NCI-H128 (cell line): ENCODE measurements at regions not wholly inside any gene's neighbourhood (a gene's known extent, or its start where the extent isn't known, plus 50 kb on each side); places are given as distances from the start of the nearest gene placed in this dataset.
A peak's percentile ranks its signal among the peaks of the same experiment; 100 is the strongest.

ENCODE experiments used
- DNase-seq: peaks from one replicate; lab custom pipeline; 2025; ENCODE audit not compliant: unreplicated experiment; lab: John Stamatoyannopoulos, UW

DNA sequence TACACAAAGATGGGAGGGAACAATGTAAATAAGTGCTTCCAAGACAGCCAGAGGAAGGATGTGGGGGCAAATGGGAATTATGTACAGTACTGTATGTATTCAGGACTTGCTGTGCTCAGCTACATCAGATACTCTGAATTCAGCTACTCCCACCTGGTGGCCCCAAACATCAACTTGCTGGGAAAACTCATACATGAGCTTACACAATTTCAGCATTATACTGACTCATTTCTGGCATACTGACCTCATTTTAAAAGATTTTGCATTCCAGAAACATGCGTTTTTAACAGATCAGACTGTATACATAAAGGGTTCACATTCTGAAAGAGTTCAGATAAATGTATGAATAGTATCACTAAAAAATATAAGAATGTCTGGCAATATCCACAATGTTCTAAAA is 59.7 kb downstream of the GPX5 start:
- no peak for DNase-seq

DNA sequence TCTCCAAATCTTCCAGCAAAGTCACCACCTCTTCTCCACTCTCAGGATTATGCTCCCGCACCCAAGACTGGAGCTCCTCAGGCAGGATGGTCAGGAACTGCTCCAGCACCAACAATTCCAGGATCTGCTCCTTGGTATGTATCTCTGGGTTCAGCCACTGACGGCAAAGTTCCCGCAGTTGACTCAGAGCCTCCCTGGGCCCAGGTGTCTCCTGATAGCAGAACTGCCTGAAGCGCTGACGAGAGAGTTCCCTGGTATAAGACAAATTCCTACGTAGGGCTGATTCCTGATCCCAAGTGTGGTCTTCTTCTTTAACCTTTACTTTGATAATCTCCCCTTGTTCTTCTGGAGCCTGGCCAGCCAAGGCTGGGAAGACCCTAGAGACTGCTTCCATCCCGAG is 60.6 kb downstream of the GPX5 start:
- DNase-seq = no peak

DNA sequence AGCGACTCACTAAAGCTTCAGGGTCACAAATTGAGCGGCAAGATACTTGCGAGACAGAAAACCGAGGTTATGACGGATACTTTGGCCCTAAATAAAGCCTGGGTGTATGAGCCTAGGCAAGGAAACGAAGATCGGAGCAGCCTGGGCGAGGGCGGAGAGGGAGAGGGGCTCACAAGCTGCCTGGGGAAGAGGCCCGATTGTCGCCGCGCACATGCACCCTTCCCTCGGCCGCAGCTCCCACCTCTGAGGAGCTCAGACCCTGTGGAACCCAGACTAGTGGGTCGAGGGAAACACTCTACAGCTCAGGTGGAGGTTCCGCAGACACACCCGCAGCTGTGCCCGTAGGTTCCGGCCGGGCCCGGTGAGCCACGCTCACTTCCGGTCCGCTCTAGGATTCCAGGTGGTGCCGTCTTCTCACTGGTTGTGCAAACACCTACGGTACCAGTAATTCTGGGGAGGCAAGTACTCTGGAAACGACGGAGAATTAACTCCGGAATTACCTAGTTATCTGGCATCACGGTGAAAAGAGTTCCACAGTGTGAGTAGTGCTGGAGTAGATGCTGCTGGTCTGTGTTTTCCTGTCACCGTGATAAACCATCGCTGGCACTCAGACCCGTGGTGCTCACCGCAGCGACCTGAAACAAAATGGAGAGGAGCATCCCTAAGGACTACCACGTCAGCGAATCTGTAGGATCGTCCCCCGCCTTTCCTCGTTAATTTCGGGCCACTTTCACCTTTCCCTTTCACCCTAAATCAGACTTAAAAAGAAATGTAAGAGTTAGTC is 61.5 kb downstream of the GPX5 start:
- peak; percentile 43 for DNase-seq

DNA sequence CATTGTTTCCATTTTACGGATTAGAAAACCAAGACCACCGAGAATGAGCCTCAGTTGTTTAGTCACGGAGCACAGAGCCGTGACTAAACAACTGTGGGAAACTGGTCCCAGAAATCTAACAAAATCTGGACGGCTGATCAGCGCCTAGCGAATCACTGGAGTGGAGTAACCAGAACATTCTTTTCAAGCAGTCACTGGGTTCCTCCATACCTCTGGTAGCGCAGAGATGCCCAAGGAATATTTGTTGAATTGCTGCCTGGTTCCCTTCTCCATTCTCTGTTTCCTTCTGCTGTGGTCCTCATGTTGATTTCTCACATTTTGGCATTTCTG is 62.0 kb downstream of the GPX5 start:
- no peak for DNase-seq

DNA sequence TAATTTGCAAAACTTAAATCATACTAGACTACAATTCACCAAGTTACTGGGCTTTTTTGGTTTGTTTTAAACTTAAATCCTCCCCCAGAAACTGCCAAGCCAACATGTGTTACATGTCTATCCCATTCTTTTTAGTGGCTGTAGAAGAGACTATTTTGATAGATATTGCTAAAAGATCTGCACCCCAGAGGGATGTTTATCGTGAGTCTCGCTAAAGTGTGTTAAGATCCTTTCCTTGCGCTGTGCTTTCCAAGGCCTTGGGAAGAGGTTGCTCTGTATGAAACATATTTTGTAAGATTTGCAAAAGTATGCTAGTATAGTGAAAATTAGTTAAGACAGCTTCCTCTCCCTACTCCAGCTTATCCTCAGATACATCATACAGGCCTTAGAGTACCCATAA is 63.0 kb downstream of the GPX5 start:
- no peak for DNase-seq

DNA sequence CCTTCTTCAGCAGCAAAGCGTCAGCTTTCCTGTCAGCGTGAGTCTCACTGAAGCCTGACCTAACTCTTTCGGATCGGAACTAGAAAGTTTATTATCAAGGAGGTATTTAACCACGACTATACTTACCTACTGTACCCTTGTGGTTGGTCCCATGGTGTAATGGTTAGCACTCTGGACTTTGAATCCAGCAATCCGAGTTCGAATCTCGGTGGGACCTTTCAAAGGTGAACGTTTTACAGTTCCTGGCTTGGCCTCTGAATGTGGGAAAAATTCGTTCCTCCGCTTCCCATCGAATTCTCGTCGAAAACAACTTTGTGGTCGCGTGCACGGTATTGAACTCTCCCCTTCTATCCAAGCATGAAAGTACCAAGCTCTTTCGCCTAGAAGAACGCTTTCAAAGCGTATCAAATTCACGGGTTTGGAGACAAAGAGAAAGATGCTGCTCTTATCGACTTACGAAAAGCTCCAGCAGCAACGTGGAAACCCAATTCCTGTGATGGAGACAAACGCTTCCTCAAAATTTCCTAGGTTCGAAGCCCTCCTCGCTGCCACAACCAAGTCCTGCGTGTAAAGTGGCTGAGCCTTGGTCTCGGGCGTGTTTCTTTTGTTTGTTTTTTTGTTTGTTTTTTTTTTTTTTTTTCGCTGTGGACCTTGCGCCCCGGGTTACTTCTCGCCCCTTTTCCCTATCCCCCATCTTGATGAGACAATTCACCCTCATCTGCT is 63.7 kb downstream of the GPX5 start:
- no peak for DNase-seq

DNA sequence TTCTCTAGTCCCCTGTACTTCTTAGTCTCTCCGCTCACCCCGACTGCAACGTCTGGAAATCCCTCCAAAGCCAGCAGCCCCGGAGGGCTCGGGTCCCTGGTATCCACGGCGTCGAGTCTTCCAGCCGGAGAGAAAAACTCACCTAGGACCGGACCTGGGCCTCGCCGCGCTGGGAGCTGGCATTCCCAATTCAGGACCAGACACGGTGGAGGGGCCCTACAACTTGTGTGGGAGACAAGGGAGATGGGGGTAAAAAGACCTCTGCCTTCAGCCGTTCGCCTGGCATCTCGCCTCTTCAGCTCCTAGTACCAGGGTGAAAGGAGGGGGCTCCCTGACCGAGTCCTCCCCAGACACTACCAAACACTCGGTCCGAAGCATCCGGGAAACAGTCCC is 64.3 kb downstream of the GPX5 start:
- no peak for DNase-seq

DNA sequence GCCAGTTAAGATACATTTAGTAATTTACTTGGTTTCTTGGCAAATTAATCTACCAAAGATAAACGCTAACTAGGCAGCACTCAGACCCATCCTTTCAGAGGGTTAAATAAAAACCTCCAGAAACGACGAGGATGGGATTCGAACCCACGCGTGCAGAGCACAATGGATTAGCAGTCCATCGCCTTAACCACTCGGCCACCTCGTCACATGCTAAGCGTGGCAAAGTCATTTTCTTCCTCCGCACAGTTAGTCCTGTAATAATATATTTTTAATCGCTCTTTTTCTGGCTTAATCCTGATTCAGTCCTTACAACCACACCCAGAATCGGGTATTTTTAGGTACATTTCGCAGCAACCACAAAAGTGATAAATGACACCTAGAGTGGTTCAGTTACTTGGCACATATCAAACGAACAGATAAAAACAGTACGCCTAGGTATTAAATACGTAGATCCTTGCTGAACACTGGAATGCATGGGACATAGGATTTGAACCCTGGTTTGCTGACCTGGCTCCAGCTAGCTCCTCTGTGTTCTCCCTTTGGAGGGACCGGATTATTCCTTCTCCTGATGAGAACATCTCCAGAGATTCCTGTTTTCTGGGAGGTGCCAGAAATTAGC is 71.6 kb downstream of the GPX5 start:
- DNase-seq = no peak

DNA sequence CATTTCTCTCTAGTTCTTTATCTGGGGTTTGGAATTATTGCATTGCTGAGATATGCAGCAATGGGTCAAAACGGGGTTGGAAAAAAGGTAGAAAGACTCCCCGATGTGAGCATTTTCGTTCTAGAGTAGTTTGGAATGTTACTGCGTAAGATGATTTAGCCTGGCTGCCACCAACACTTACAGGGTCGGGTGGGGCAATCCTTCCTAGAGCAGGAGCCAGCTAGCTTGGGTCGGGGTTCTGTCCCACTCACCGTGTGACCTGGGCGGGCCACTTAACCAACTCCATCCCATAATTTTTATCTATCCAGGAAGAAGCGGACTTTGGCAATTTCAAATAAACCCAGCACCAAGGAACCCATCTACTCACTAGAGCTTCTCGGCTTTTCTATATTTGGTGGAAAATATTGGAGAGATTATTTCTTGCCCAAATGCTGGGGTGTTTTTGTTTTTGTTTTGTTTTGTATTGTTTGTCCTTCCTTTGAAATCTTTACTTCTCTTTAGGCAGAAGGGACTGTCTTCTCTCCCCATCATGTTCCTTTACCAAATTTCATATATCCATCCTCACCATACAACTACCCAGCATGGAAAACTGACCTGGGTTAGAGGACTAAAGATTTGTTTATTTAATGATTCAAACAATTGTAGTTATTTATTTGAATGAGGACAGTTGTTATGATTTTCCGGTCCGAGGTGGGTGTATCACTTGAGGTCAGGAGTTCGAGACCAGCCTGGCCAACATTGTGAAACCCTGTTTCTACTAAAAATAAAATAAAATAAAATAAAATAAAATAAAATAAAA is 72.4 kb downstream of the GPX5 start:
- no peak for DNase-seq

DNA sequence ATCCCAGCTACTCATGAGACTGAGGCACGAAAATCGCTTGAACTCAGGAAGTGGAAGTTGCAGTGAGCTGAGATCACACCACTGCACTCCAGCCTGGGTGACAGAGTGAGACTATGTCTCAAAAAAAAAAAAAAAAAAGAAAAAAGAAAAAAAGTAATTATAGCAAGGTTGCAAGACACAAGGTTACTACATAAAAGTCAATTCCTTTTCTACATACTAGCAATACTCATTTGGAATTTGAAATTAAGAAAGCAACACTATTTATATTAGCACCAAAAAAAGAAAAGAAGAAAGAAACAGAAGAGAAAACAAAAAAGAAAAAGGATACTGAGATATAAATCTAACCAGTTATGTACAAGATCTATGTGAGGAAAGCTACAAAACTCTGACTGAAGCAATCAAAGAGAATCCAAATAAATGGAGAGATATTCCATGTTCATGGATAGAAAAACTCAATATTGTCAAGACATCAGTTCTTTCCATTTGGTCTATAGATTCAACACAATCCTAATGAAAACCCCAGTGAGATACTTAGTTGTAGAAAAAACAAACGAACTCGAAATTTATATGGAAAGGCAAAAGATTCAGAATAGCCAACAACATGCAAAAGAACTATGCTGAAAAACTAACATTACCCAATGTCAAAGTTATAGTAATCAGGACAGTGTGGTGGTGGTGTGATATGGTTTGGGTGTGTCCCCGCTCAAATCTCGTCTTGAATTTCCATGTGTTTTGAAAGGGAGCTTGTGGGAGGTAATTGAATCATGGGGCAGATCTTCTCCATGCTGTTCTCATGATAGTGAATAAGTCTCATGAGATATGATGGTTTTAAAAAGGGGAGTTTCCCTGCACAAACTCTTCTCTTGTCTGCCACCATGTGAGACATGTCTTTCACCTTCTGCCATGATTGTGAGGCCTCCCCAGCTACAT is 73.3 kb downstream of the GPX5 start:
- DNase-seq = no peak

DNA sequence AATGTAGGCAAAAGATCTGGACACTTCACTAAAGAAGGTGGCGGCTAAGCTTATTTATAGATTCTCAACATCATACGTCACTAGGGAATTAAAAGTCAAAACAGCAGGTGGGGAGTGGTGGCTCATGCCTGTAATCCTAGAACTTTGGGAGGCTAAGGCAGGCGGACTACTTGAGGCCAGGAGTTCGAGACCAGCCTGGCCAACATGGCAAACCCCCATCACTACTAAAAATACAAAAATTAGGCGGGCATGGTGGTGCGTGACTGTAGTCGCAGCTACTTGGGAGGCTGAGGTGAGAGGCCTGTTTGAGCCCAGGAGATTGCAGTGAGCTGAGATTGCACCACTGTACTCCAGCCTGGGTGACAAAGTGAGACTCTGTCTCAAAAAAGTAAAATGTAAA is 74.6 kb downstream of the GPX5 start:
- no peak for DNase-seq

DNA sequence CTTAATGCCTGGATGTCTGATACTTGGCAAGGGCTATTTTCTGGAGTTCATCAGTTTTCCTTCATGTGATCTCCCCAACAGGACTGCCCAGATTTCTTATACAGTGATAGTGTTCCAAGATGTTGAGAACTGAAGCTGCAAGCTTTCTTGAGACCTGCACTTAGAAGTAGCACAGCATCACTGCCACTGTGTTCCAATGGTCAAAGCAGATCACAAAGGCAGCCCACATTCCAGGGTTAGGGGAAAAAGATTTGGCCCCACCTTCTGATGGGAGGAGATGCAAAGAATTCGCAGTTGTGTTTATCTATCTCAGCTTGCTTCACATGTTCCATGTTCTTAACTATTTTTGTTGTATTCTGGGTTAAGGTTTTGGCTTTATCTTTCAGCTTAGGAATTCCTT is 78.2 kb downstream of the GPX5 start:
- DNase-seq = no peak

DNA sequence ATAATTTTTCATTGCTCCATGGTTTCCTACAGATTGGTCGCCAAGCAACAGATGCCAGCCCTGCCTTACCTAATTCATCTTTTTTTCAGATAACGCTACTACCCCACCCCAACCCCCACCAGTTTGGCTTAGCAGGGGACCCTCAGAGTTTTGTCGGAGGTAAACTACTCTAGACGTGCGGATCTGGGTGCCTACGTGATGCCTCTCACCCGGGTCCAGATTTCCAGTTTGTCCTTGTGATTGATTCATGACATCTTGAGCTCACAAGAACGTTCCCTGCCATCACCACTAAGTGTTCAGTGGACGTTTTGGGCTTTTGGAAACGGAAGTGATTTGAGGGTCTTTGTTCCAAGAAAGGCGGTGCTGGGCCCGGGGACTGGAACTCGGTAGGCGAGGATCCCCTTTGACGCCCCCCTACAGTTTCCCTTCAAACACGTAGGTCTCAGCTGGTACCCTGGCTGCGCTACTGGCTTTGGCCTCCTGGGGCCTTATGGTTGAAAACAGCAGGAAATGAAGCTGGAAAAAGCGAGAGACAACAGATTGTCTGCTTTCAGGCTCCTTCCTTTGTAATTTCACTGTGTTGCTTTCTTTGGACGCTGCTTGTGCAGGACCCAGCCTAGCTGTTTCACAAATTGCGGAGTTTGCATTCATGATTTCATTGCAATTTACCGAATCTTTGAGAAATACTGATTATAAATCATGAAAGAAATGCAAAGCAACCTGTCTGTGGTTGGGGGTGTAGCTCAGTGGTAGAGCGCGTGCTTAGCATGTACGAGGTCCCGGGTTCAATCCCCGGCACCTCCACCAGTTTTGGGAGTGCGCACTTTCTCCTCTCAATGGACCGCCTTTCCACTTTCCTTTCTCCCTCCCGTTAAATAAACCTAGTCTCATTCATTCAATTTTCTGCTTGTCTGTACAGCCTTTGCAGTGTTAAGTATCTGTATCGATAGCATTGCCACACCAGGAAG is 81.0 kb downstream of the GPX5 start:
- DNase-seq = peak; percentile 30

DNA sequence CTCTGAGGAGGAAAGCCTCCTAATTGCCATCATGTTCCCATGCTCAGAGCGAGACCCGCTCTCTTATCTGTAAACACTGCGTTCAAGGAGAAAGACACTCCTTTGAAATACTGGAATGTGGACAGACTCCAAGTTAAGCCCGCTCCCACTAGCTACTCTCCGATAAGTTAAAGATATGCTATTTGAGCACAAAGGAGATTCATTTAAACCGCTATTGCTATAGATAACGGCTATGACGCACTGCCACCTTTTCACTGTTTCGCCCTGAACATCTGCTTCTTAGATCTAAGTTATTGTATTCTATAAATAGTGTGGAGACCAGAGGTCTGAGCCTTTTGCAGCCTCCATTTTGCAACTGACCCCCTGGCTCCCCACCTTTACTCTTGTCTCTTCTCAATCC is 82.3 kb downstream of the GPX5 start:
- no peak for DNase-seq

DNA sequence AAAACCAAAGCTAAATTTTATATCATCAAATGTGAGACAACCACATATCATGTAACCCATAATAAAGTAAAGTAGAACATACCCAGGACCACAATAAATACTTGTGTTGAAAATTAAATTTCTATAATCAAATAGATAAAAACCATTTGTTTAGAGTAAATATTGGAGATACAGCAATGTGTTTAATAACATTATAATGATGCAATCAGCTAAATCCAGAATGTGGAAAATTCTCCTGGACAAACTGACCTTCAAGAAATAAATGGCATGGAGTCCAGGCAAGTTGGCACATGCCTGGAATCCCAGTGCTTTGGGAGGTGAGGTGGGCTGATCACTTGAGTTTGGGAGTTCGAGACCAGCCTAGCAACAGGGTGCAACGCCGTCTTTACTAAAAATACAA is 84.0 kb downstream of the GPX5 start:
- no peak for DNase-seq

DNA sequence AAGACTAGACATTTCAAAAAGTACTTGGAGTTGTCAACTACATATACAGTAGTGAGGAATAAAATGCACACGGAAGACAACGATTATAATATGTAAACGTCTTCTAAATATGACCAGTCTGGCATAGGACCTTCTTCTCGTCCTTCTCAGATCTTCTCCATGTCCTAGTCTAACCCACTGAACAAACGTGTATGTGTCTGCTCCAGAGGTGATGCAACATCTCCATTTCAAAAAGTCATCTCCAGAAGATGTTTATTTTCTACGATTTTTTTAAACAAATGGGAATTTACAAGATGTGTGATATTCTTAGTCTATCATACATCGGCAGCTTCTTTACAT is 89.9 kb downstream of the GPX5 start:
- no peak for DNase-seq

DNA sequence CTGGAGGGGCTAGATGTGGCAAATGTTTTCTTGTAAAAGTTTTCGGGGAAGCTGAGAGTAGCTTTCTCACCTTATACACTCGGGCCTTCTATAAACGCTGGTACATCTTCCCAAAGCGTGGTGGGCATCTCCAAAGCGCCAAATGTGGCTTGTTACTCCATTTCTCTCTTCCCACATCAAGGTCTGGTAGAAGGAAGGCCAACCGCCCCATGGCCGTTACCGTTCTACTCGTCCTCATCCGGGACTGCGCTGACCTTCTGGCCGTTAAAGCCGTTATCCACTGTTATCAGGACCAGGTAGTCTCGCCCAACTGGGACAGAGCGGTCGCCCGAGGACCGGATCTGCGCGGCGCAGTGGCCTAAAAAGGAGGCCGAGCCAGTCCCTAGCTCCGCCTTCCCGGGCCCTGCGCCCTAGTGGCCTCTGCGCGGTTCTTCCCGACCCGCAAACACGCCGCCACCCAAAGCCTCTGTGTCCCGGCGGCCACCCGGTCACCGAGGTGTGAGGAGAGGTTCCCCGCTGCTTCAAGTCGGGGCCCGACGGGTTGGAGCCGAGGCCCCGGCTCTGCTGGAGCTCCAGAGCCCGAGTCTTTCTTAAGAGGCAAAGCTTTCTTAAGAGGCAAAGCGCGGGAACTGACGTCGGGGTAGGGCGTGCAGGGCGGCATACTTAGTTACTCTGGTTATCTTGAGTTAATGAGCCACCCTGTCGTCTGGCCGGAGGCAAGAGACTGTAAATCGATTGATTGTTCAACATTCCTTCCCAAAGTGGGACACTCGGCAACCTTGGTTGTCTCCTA is 90.5 kb downstream of the GPX5 start:
- DNase-seq = no peak

DNA sequence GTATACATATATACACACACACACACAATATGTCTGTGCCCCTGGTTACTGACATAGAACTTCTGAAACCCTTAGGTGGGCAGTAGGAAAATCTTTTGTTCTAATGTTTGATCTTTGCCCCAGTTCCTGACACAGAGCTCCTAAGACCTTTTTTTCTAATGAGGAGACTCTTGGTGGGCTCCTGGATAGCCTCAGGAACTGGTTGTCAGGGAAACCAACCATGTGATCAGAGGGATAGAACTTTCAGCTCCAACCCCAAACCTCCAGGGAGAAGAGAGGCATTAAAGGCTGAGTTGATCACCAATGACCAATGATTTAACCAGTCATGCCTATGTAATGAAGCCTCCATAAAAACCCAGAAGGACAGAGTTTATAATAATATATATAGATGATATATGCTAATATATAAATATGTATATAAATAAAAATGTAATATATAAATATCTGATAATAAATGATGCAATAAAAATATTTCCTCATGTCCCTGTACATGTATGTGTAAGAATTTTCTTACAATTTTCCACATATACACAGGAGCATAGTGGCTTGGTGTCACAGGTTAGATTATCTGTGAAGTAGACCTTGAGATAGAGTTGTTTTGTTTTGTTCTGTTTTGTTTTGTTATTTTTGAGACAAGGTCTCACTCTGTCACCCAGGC is 93.3 kb downstream of the GPX5 start:
- DNase-seq = no peak
